GM10847 (cell line): ENCODE measurements at regions not wholly inside any gene's neighbourhood (a gene's known extent, or its start where the extent isn't known, plus 50 kb on each side); places are given as distances from the start of the nearest gene placed in this dataset.

Source experiments
- POLR2A ChIP-seq: IDR thresholded peaks from 2 replicates; pipeline ENCODE4 v1.6.1; 2011; ENCODE audit not compliant: insufficient read length; ENCODE audit errors: extremely low read depth

GRCh38 chr12:4082809-4083403 is 190.7 kb upstream of the CCND2 start:
- no peak for TF ChIP-seq POLR2A

- TF ChIP-seq POLR2A: no peak
Measured at GRCh38 chr12:4080213-4080612, 193.3 kb upstream of the CCND2 start.

GRCh38 chr12:4074129-4074528 is 199.4 kb upstream of the CCND2 start:
- no peak for TF ChIP-seq POLR2A

DNA sequence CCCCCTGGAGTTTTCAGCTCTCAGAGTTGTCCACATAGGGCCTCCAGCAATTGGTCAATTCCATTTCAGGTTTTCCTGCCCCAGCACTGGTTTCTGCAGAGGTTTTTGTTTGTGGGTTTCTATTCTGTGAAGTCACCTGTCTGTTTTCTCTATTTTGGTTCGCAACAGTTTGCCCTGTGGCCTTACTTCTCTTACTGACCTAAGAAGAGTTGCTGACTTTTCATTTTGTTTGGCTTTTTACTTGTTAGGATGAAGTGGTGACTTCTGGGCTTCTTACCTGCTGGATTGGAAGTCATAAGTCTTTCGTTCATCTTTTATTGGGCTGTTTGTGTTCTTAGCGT is 196.4 kb upstream of the PARP11 start:
- TF ChIP-seq POLR2A: no peak

DNA sequence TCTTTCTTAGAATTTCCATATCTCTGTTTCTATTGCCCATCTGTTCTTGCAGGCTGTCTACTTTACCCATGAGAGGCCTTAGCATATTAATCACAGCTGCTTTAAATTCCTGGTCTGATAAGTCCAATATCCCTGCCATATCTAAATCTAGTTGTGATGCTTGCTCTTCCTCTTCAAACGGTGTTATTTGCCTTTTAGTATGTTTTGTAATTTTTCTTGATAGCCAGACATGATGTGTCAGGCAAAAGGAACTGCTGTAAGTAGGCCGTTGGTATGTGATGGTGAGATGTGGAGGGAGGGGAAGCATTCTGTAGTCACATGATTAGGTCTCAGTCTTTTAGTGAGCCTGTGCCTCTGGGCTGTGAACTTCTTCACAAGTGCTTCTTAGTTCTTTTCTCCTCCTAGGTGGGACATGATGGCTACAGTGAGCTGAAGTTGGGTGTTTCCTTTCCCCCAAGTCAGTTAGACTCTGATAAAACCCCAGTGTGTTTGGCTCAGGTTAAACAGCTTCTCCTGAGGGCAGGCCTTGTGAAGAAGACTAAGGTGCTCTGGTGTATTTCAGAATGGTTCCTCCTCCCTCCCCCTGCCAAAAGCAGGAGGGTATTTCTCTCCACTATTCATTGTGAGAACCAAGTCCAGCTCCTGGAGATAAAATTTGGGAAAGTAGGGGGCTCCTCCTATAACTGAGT is 195.9 kb upstream of the PARP11 start:
- no peak for TF ChIP-seq POLR2A

GRCh38 chr12:4064008-4064407 is 190.8 kb upstream of the PARP11 start:
- TF ChIP-seq POLR2A: no peak

GRCh38 chr12:4059898-4060568 is 186.8 kb upstream of the PARP11 start:
- TF ChIP-seq POLR2A: no peak

DNA sequence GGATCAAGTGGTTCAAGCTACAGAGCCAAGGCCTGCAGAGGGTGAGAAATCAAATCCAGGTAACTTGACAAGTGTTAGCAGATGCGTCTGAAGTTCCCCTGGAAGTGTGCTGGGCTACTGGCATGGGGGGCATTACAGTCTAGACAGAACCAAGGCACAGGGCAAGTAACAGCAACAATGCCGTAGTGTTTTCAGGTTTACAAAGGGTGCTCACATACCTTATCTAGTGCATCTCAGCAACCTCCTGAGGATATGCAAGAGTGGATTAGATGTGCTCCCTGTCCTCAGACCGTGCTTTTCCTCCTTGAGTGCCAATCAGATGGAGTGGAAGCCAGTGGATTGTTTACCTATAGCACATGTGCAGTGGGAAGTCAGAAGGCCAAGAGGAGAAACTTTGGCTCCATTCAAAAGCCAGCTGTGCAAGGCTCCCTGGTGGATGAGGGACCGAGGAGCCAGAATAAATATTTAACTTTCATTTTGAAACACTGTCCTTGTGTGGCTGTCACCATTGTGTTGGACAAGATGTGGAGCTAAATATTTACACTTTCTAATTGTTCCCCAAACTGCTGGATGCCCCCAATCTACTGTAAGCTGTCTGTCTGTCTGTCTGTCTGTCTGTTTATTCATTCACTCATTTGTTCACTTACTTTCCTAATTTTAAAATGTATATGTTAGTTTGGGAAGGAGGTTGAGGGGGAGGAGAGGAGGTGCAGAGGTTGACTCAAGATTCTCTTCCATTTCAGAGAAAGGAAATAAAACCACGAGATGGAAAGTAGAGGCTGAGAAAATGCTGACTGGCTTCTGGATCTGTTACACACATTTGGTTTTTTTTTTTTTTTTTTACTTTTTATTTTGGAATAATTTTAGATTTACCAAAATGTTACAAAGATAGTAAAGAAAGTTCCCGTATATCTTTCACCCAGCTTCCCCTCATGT is 184.0 kb upstream of the PARP11 start:
- no peak for TF ChIP-seq POLR2A

DNA sequence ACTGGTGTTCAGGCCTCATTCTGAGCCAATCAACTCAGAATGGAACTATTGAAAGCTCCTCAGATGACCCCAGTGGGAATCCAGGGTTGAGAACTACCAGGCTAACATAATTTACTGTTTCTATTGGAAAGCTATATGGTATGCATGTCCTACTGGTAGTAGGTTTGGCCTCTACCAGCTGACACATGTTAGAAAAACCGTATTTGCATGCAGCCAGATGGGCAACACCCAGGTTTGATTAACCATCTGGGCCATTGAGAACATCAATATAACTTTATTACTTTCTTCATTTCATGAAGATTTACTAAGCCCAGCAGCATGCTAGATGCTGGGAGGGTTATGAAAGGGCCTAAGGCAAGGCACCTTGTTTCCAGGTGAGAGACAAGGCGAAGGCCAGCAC is 181.4 kb upstream of the PARP11 start:
- TF ChIP-seq POLR2A: no peak

- no peak for TF ChIP-seq POLR2A
Measured at GRCh38 chr12:4052691-4053090, 179.5 kb upstream of the PARP11 start.

DNA sequence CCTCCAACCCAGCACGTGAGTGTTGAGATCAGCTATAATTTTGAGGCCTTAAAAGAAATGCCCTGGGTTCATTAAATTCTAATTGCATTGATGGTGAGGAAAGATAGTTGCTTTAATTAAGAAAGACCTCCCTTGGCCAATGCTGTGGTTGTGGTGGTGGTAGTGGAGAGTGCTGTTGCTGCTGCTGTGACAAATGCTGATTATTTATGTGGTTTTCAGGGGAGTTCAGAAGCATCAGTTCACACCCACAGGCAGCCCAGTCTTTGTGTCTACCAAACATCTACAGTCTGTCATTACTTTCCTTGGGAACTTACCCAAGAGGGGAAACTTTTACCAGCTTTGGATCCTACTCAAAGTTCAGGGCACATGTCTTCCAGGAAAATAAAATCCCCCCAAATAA is 178.4 kb upstream of the PARP11 start:
- no peak for TF ChIP-seq POLR2A

- TF ChIP-seq POLR2A: no peak
Measured at GRCh38 chr12:4050340-4050739, 177.1 kb upstream of the PARP11 start.

DNA sequence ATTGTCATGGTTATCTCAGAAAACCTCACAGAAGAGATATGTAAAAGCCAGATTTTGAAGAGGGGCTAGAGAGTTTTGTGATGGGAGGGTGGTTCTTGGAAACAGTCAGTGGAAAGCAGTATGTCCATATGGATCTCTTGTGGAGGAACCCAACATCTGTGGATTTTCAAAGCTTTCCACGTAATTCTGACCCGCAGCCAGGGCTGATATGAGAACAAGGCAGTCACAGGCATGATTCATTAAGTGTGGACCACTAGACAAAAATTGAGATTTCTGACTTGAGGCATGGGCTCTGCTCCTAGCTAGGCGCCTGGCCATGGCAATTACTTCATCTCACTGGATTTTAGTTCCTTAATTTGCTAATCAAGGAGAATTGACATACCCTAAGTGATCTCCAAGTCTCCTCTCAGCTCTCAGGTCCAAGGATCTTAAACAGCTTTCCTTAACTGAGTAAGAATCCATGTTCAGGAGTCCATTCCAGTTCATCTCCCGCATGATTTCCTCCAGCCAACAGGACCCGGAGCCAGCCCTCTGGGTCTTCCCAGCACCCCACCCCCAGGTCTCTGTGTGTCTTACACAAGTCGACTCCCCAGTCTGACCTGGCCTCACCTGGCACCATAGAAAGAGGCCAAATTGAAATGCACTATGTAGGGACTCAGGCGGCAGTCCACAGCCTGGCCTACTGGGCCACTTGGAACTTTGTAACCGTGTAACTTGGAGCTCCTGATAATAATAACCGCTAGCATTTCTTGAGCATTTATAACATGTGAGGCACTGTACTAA is 176.3 kb upstream of the PARP11 start:
- TF ChIP-seq POLR2A: no peak

DNA sequence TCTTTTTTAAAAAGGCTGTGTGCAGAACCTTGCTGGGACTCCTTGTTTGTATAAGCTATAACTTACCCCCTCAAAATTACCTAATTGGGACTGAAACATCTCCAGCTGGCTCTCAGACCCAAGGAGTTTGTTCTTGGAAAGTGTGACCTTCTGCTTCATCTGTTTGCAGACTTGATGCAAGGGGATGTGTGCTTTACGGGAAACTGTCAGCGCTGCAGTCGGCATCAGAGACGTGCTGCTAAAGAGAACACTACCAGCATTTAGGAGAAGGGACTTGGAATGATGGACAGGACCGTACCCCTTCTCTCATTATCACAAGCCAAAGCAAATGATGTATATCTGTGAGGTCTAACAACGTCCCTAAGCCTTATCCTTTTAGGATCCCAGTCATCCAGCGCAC is 174.2 kb upstream of the PARP11 start:
- no peak for TF ChIP-seq POLR2A

DNA sequence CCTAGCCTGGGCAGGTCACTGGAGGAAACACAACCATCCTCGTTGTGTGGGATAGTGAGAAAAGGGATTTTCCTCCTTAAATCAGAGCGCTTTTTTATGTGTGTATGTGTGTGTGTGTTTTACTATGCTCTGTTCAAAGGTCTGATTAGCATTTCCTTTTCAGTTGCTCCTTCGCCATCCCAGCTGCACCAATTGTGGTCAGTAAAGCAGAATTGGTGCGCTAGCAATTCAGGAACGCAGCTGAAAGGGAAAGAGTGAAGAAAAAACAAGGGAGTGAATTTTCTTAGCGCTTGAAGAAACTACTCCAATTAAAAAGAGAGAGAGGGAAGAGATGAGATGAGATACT is 173.3 kb upstream of the PARP11 start:
- no peak for TF ChIP-seq POLR2A
